ENCODE measurements at regions not wholly inside any gene's neighbourhood (a gene's known extent, or its start where the extent isn't known, plus 50 kb on each side); places are given as distances from the start of the nearest gene placed in this dataset.
"Not testable (repeated sequence)": the region's sequence is repeated elsewhere in the genome, so short reads cannot be mapped to it uniquely, and the experiment has no call there.

DNA sequence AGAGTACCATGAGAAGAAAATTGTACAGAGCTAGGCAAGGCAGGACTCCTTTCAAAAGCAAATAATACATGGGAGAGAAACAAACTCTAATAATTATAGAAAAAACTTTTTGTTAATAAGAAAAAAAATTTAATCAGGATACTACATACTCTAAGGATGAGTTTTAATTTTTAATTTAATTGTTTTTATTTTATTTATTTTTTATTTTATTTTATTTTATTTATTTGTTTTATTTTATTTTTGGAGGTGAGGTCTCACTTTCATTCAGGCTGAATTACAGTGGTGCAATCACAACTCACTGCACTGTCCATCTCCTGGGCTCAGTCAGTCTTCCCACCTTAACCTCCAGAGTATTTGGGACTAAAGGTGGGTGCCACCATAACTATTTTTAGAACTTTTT, 1347.2 kb downstream of the NLGN4Y start:
- Histone ChIP-seq H3K4me2 (ENCODE audit: low read length) (no peak overlapping the region), H3K79me2 (ENCODE audit: control insufficient read depth, insufficient read depth, low read length, poor library complexity) (no peaks in the 10 kb centered on the region)
- no peak for DNase-seq

DNA sequence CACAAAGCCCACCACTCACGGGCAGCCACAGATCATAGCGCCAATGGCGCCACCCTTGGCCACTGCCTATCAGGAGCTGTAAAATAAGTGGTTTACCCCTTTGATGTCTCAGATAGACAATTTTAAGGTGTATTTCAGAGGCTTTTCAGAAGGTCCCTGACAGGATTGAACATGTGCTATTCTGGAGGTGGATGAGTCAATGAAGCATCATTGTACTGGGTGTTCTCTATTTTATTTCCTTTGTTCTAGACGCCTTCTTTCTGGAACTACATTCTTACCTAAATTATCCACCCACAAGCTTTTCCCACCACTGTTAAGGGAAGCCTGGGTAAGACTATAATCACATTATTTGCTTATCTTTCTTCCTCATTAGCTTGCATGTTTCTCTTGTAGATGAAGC, 1351.6 kb downstream of the NLGN4Y start:
- not testable (repeated sequence) for H3K9me3 ChIP-seq (ENCODE audit: insufficient read depth, low read depth, low read length); H2BK120ac ChIP-seq (ENCODE audit: insufficient read depth, low read length, poor library complexity); H3K79me2 ChIP-seq (ENCODE audit: control insufficient read depth, insufficient read depth, low read length, poor library complexity); H4K8ac ChIP-seq (ENCODE audit: low read depth, low read length); H3K4me1 ChIP-seq (ENCODE audit: control insufficient read depth in 1 of 2, insufficient read depth in 2 of 2, low read length in 2 of 2); H3K14ac ChIP-seq (ENCODE audit: low read length); H3K79me1 ChIP-seq (ENCODE audit: low read length); H3K9ac ChIP-seq (ENCODE audit: low read length); H3K18ac ChIP-seq (ENCODE audit: low read length); H4K12ac ChIP-seq (ENCODE audit: low read depth, low read length); H3K4ac ChIP-seq (ENCODE audit: low read depth, low read length); H2BK5ac ChIP-seq (ENCODE audit: low read depth, low read length, poor library complexity); H3K27ac ChIP-seq (ENCODE audit: low read depth, low read length); H2AFZ ChIP-seq (ENCODE audit: insufficient read depth, low read length, poor library complexity); H2BK12ac ChIP-seq (ENCODE audit: low read length); H3K4me2 ChIP-seq (ENCODE audit: low read length); DNase-seq; H2AK5ac ChIP-seq (ENCODE audit: low read length); H3K4me3 ChIP-seq (ENCODE audit: low read depth, low read length); H3K23ac ChIP-seq (ENCODE audit: low read length); H3K36me3 ChIP-seq (ENCODE audit: control insufficient read depth in 1 of 2, insufficient read depth in 2 of 2, low read length in 2 of 2); H3K27me3 ChIP-seq (ENCODE audit: insufficient read depth, low read length); H4K91ac ChIP-seq (ENCODE audit: low read depth, low read length)
- no CpG with 5 or more reads among the region's 4 CpGs for WGBS (ENCODE audit: extremely low coverage, insufficient coverage, insufficient read length)

More for the DNA sequence above, 1347.2 kb downstream of the NLGN4Y start:
- H3K4me1 ChIP-seq (ENCODE audit: control insufficient read depth in 1 of 2, insufficient read depth in 2 of 2, low read length in 2 of 2): no peaks in the 10 kb centered on the region
- H3K36me3 ChIP-seq (ENCODE audit: control insufficient read depth in 1 of 2, insufficient read depth in 2 of 2, low read length in 2 of 2): no peaks in the 10 kb centered on the region
- H3K23ac ChIP-seq (ENCODE audit: low read length): no peak overlapping the region
- no peaks in the 10 kb centered on the region for H3K27me3 ChIP-seq (ENCODE audit: insufficient read depth, low read length)
- no peak overlapping the region for H2AFZ ChIP-seq (ENCODE audit: insufficient read depth, low read length, poor library complexity)
- no peak overlapping the region for H2BK12ac ChIP-seq (ENCODE audit: low read length)
- no peak overlapping the region for H2AK5ac ChIP-seq (ENCODE audit: low read length)
- no peak overlapping the region for H4K12ac ChIP-seq (ENCODE audit: low read depth, low read length)
- H2BK5ac ChIP-seq (ENCODE audit: low read depth, low read length, poor library complexity): no peak overlapping the region
- H4K8ac ChIP-seq (ENCODE audit: low read depth, low read length): no peak overlapping the region
- H3K4me3 ChIP-seq (ENCODE audit: low read depth, low read length): no peak overlapping the region
- H3K79me1 ChIP-seq (ENCODE audit: low read length): no peaks in the 10 kb centered on the region
- no peak overlapping the region for H3K4ac ChIP-seq (ENCODE audit: low read depth, low read length)
- H2BK120ac ChIP-seq (ENCODE audit: insufficient read depth, low read length, poor library complexity): no peak overlapping the region
- H3K18ac ChIP-seq (ENCODE audit: low read length): no peak overlapping the region
- no peak overlapping the region for H4K91ac ChIP-seq (ENCODE audit: low read depth, low read length)
- H3K9ac ChIP-seq (ENCODE audit: low read length): no peak overlapping the region
- no peak overlapping the region for H3K14ac ChIP-seq (ENCODE audit: low read length)
- H3K27ac ChIP-seq (ENCODE audit: low read depth, low read length): no peak overlapping the region
- H3K9me3 ChIP-seq (ENCODE audit: insufficient read depth, low read depth, low read length): no peaks in the 10 kb centered on the region

DNA sequence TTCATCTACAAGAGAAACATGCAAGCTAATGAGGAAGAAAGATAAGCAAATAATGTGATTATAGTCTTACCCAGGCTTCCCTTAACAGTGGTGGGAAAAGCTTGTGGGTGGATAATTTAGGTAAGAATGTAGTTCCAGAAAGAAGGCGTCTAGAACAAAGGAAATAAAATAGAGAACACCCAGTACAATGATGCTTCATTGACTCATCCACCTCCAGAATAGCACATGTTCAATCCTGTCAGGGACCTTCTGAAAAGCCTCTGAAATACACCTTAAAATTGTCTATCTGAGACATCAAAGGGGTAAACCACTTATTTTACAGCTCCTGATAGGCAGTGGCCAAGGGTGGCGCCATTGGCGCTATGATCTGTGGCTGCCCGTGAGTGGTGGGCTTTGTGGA, 1379.2 kb downstream of the NLGN4Y start:
- H3K79me1 ChIP-seq (ENCODE audit: low read length); H3K18ac ChIP-seq (ENCODE audit: low read length); H3K14ac ChIP-seq (ENCODE audit: low read length); H3K4me2 ChIP-seq (ENCODE audit: low read length); H4K8ac ChIP-seq (ENCODE audit: low read depth, low read length); H3K79me2 ChIP-seq (ENCODE audit: control insufficient read depth, insufficient read depth, low read length, poor library complexity); H3K9me3 ChIP-seq (ENCODE audit: insufficient read depth, low read depth, low read length); H3K9ac ChIP-seq (ENCODE audit: low read length); H3K36me3 ChIP-seq (ENCODE audit: control insufficient read depth in 1 of 2, insufficient read depth in 2 of 2, low read length in 2 of 2); H2AK5ac ChIP-seq (ENCODE audit: low read length); H4K12ac ChIP-seq (ENCODE audit: low read depth, low read length); H2BK12ac ChIP-seq (ENCODE audit: low read length); H2AFZ ChIP-seq (ENCODE audit: insufficient read depth, low read length, poor library complexity); H3K4me3 ChIP-seq (ENCODE audit: low read depth, low read length); H2BK5ac ChIP-seq (ENCODE audit: low read depth, low read length, poor library complexity); H3K27me3 ChIP-seq (ENCODE audit: insufficient read depth, low read length); H3K4me1 ChIP-seq (ENCODE audit: control insufficient read depth in 1 of 2, insufficient read depth in 2 of 2, low read length in 2 of 2); H3K23ac ChIP-seq (ENCODE audit: low read length); H2BK120ac ChIP-seq (ENCODE audit: insufficient read depth, low read length, poor library complexity); H3K4ac ChIP-seq (ENCODE audit: low read depth, low read length); H3K27ac ChIP-seq (ENCODE audit: low read depth, low read length); H4K91ac ChIP-seq (ENCODE audit: low read depth, low read length); DNase-seq: not testable (repeated sequence)
- no CpG with 5 or more reads among the region's 4 CpGs for WGBS (ENCODE audit: extremely low coverage, insufficient coverage, insufficient read length)

GRCh38 chrY:15905557-15905956, 1381.2 kb downstream of the NLGN4Y start:
- Histone ChIP-seq H2AFZ (ENCODE audit: insufficient read depth, low read length, poor library complexity) (no peak overlapping the region), H3K79me2 (ENCODE audit: control insufficient read depth, insufficient read depth, low read length, poor library complexity) (no peaks in the 10 kb centered on the region), H3K27me3 (ENCODE audit: insufficient read depth, low read length) (no peaks in the 10 kb centered on the region), H2AK5ac (ENCODE audit: low read length) (no peak overlapping the region), H3K4me2 (ENCODE audit: low read length) (no peak overlapping the region), H3K9ac (ENCODE audit: low read length) (no peak overlapping the region), H3K36me3 (ENCODE audit: control insufficient read depth in 1 of 2, insufficient read depth in 2 of 2, low read length in 2 of 2) (no peaks in the 10 kb centered on the region), H3K79me1 (ENCODE audit: low read length) (no peaks in the 10 kb centered on the region), H3K23ac (ENCODE audit: low read length) (no peak overlapping the region), H3K4me3 (ENCODE audit: low read depth, low read length) (no peak overlapping the region), H3K9me3 (ENCODE audit: insufficient read depth, low read depth, low read length) (no peaks in the 10 kb centered on the region), H3K4me1 (ENCODE audit: control insufficient read depth in 1 of 2, insufficient read depth in 2 of 2, low read length in 2 of 2) (no peaks in the 10 kb centered on the region), H3K14ac (ENCODE audit: low read length) (no peak overlapping the region), H4K91ac (ENCODE audit: low read depth, low read length) (no peak overlapping the region), H3K18ac (ENCODE audit: low read length) (no peak overlapping the region), H4K8ac (ENCODE audit: low read depth, low read length) (no peak overlapping the region), H3K4ac (ENCODE audit: low read depth, low read length) (no peak overlapping the region), H3K27ac (ENCODE audit: low read depth, low read length) (no peak overlapping the region), H2BK5ac (ENCODE audit: low read depth, low read length, poor library complexity) (no peak overlapping the region), H2BK12ac (ENCODE audit: low read length) (no peak overlapping the region), H2BK120ac (ENCODE audit: insufficient read depth, low read length, poor library complexity) (no peak overlapping the region), H4K12ac (ENCODE audit: low read depth, low read length) (no peak overlapping the region)
- DNase-seq: no peak
- no CpG with 5 or more reads among the region's 2 CpGs for WGBS (ENCODE audit: extremely low coverage, insufficient coverage, insufficient read length)

DNA sequence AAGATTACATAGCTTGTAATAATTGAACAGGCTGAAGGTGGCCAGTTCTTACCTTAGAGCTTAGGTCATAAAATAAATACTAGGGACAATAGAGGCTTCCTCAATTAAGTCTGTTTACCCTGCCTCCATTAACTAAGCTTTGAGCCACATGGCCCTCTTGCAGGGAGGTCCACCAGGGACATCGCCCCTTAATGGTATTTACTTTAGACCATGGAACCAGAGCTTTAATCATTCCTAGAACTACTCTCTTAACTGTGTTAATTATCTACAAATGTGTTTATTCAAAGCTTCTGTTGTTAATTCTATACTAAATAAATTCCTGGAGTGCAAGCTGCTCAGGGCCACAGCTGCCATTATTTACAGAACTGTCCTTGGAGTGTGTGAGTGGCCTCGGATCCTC, 1402.2 kb downstream of the NLGN4Y start:
- no CpG with 5 or more reads among the region's 2 CpGs for WGBS (ENCODE audit: extremely low coverage, insufficient coverage, insufficient read length)
- Histone ChIP-seq H2BK5ac (ENCODE audit: low read depth, low read length, poor library complexity) (no peak overlapping the region), H3K36me3 (ENCODE audit: control insufficient read depth in 1 of 2, insufficient read depth in 2 of 2, low read length in 2 of 2) (no peaks in the 10 kb centered on the region), H3K4me3 (ENCODE audit: low read depth, low read length) (no peak overlapping the region), H3K27ac (ENCODE audit: low read depth, low read length) (no peak overlapping the region), H3K27me3 (ENCODE audit: insufficient read depth, low read length) (no peaks in the 10 kb centered on the region), H4K8ac (ENCODE audit: low read depth, low read length) (no peak overlapping the region), H2BK120ac (ENCODE audit: insufficient read depth, low read length, poor library complexity) (no peak overlapping the region), H2BK12ac (ENCODE audit: low read length) (no peak overlapping the region), H2AFZ (ENCODE audit: insufficient read depth, low read length, poor library complexity) (no peak overlapping the region), H3K23ac (ENCODE audit: low read length) (no peak overlapping the region), H4K12ac (ENCODE audit: low read depth, low read length) (no peak overlapping the region), H3K9me3 (ENCODE audit: insufficient read depth, low read depth, low read length) (no peaks in the 10 kb centered on the region), H3K4ac (ENCODE audit: low read depth, low read length) (no peak overlapping the region), H3K79me1 (ENCODE audit: low read length) (no peaks in the 10 kb centered on the region), H3K9ac (ENCODE audit: low read length) (no peak overlapping the region), H2AK5ac (ENCODE audit: low read length) (no peak overlapping the region), H3K4me2 (ENCODE audit: low read length) (no peak overlapping the region), H3K14ac (ENCODE audit: low read length) (no peak overlapping the region), H4K91ac (ENCODE audit: low read depth, low read length) (no peak overlapping the region), H3K79me2 (ENCODE audit: control insufficient read depth, insufficient read depth, low read length, poor library complexity) (no peaks in the 10 kb centered on the region), H3K4me1 (ENCODE audit: control insufficient read depth in 1 of 2, insufficient read depth in 2 of 2, low read length in 2 of 2) (no peaks in the 10 kb centered on the region), H3K18ac (ENCODE audit: low read length) (no peak overlapping the region)
- DNase-seq: no peak
